Fibroblast of skin of left biceps (primary cell): ENCODE measurements at regions not wholly inside any gene's neighbourhood (a gene's known extent, or its start where the extent isn't known, plus 50 kb on each side); places are given as distances from the start of the nearest gene placed in this dataset.

Source experiments
- DNase-seq, 2 experiments: peaks; one replicate each; pipeline ENCODE4 v3.0.0-alpha.2; 2013; ENCODE audit warnings: low read depth in 2 of 2

GRCh38 chr3:72237679-72238009 lies 452.7 kb upstream of the PROK2 start:
- no peak for DNase-seq

- peak; percentile 47 to 52 for DNase-seq
Measured at GRCh38 chr3:72234391-72234790, 449.4 kb upstream of the PROK2 start.

- no peak for DNase-seq
Measured at GRCh38 chr3:72233571-72233970, 448.6 kb upstream of the PROK2 start.

GRCh38 chr3:72232777-72233176 lies 447.8 kb upstream of the PROK2 start:
- DNase-seq: no peak

GRCh38 chr3:72232331-72232730 lies 447.4 kb upstream of the PROK2 start:
- no peak for DNase-seq

GRCh38 chr3:72231439-72232196 lies 446.7 kb upstream of the PROK2 start:
- no peak for DNase-seq

GRCh38 chr3:72230774-72231379 lies 445.9 kb upstream of the PROK2 start:
- DNase-seq: no peak

- no peak for DNase-seq
Measured at GRCh38 chr3:72229952-72230351, 445.0 kb upstream of the PROK2 start.

GRCh38 chr3:72227486-72228070 lies 442.6 kb upstream of the PROK2 start:
- peak in 1 of 2 experiments; percentile 29 for DNase-seq

GRCh38 chr3:72224804-72225509 lies 440.0 kb upstream of the PROK2 start:
- no peak for DNase-seq

GRCh38 chr3:72223628-72224027 lies 438.7 kb upstream of the PROK2 start:
- no peak for DNase-seq

- DNase-seq: peak; percentile 94 to 97
Measured at GRCh38 chr3:72223116-72223515, 438.2 kb upstream of the PROK2 start.

GRCh38 chr3:72222410-72222809 lies 437.5 kb upstream of the PROK2 start:
- no peak for DNase-seq

- no peak for DNase-seq
Measured at GRCh38 chr3:72220946-72221345, 436.0 kb upstream of the PROK2 start.

GRCh38 chr3:72219752-72220151 lies 434.8 kb upstream of the PROK2 start:
- DNase-seq: no peak

GRCh38 chr3:72217570-72217969 lies 432.6 kb upstream of the PROK2 start:
- no peak for DNase-seq

- DNase-seq: no peak
Measured at GRCh38 chr3:72214066-72214951, 429.4 kb upstream of the PROK2 start.

GRCh38 chr3:72213296-72214065 lies 428.5 kb upstream of the PROK2 start:
- DNase-seq: no peak

- DNase-seq: no peak
Measured at GRCh38 chr3:72212396-72212795, 427.4 kb upstream of the PROK2 start.

GRCh38 chr3:72210261-72210660 lies 425.3 kb upstream of the PROK2 start:
- no peak for DNase-seq

- no peak for DNase-seq
Measured at GRCh38 chr3:72205297-72205826, 420.4 kb upstream of the PROK2 start.
